H1 (cell line): ENCODE measurements at regions not wholly inside any gene's neighbourhood (a gene's known extent, or its start where the extent isn't known, plus 50 kb on each side); places are given as distances from the start of the nearest gene placed in this dataset.

Experiments used
- CTCF ChIA-PET: fragments of 300-600 bp; sonication (Branson Sonifier 250); formaldehyde crosslinking; loops from one replicate; lab custom pipeline; 2021; ENCODE audit not compliant: partially characterized antibody; lab: Charles Lee
- POLR2A ChIA-PET: fragments of 300-600 bp; sonication (Branson Sonifier 250); formaldehyde crosslinking; loops from one replicate; lab custom pipeline; 2021; ENCODE audit warnings: inconsistent platforms; ENCODE audit not compliant: partially characterized antibody; lab: Charles Lee
- DNase-seq, 2 experiments: peaks; one replicate each; pipeline versions ENCODE4 v3.0.0 to v3.0.0-alpha.2; 2010 to 2022; ENCODE audit warnings: low spot score in 2 of 2, low read depth in 1 of 2, mixed read lengths in 1 of 2
- FAIRE-seq: peaks from 2 replicates; lab custom pipeline; 2011; peaks lifted over from hg19 to GRCh38; lab: Jason Lieb, UNC
- H2AFZ ChIP-seq: 2 replicates; pipeline ENCODE4 v1.8.1; 2012; ENCODE audit warnings: low read length, inconsistent platforms
- H2AK5ac ChIP-seq: 2 replicates; pipeline ENCODE4 v1.6.1; 2013; ENCODE audit warnings: low read depth, low read length
- H2BK120ac ChIP-seq: replicated peaks from 2 replicates; pipeline ENCODE3; 2013; ENCODE audit warnings: low read depth, low read length, inconsistent platforms
- H2BK12ac ChIP-seq: 2 replicates; pipeline ENCODE4 v1.6.1; 2013; ENCODE audit warnings: low read depth, low read length
- H2BK15ac ChIP-seq: 2 replicates; pipeline ENCODE4 v1.6.1; 2013; ENCODE audit warnings: low read length
- H2BK20ac ChIP-seq: 2 replicates; pipeline ENCODE4 v1.6.1; 2013; ENCODE audit warnings: low read length
- H2BK5ac ChIP-seq: 2 replicates; pipeline ENCODE4 v1.6.1; 2013; ENCODE audit warnings: low read depth, low read length
- H3K14ac ChIP-seq: 2 replicates; pipeline ENCODE4 v1.6.1; 2013; ENCODE audit warnings: inconsistent platforms; ENCODE audit not compliant: insufficient read length
- H3K18ac ChIP-seq: 2 replicates; pipeline ENCODE4 v1.6.1; 2013; ENCODE audit warnings: low read length; ENCODE audit errors: extremely low read depth
- H3K23ac ChIP-seq: 2 replicates; pipeline ENCODE4 v1.6.1; 2013; ENCODE audit warnings: inconsistent platforms; ENCODE audit not compliant: insufficient read length
- H3K23me2 ChIP-seq: 2 replicates; pipeline ENCODE4 v1.6.1; 2013; ENCODE audit warnings: low read depth, low read length
- H3K27ac ChIP-seq: 2 replicates; pipeline ENCODE4 v1.6.1; 2011; ENCODE audit warnings: low read depth, low read length, inconsistent platforms
- H3K27me3 ChIP-seq, 4 experiments: replicated peaks in 1 of 4; 1 replicate in 1 of 4; 2 replicates in 3 of 4; pipeline versions ENCODE4 v1.6.1 to v1.8.1; 2011 to 2013; ENCODE audit warnings: low read length in 3 of 4, mild to moderate bottlenecking in 3 of 4, inconsistent platforms in 2 of 4, mixed read lengths in 2 of 4, moderate library complexity in 1 of 4; ENCODE audit not compliant: control insufficient read depth in 3 of 4, insufficient read depth in 3 of 4; ENCODE audit errors: extremely low read depth in 1 of 4
- H3K36me3 ChIP-seq, 4 experiments: 2 replicates each; pipeline versions ENCODE4 v1.6.1 to v1.8.1; 2011 to 2013; ENCODE audit warnings: mild to moderate bottlenecking in 4 of 4, low read length in 3 of 4, moderate library complexity in 2 of 4, control low read depth in 1 of 4, inconsistent platforms in 1 of 4; ENCODE audit not compliant: insufficient read depth in 4 of 4, control insufficient read depth in 2 of 4
- H3K4ac ChIP-seq: replicated peaks from 2 replicates; pipeline ENCODE3; 2013; ENCODE audit warnings: low read length, low read depth, mixed read lengths, inconsistent platforms; ENCODE audit not compliant: insufficient read length
- H3K4me1 ChIP-seq, 4 experiments: replicated peaks in 1 of 4; 1 replicate in 1 of 4; 2 replicates in 3 of 4; pipeline versions ENCODE4 v1.6.1 to v1.8.1; 2011 to 2013; ENCODE audit warnings: low read length in 3 of 4, inconsistent platforms in 2 of 4, mixed read lengths in 1 of 4; ENCODE audit not compliant: insufficient read depth in 4 of 4, control insufficient read depth in 3 of 4
- H3K4me2 ChIP-seq, 2 experiments: 2 replicates each; pipeline versions ENCODE4 v1.6.1 to v1.8.1; 2011 to 2013; ENCODE audit warnings: low read depth in 2 of 2, low read length in 2 of 2, control low read depth in 1 of 2, inconsistent platforms in 1 of 2, mild to moderate bottlenecking in 1 of 2; ENCODE audit not compliant: insufficient read depth in 1 of 2
- H3K4me3 ChIP-seq, 4 experiments: fragments of 200-600, 300-600 bp in 1 of 4; sonication (generic), shearing (Covaris generic), sonication (Bioruptor Twin) in 1 of 4; 2 replicates each; pipeline versions ENCODE4 v1.5.1 to v1.8.1; 2011 to 2016; ENCODE audit warnings: low read length in 4 of 4, low read depth in 3 of 4, control low read depth in 2 of 4, inconsistent platforms in 2 of 4, mild to moderate bottlenecking in 2 of 4, mixed read lengths in 1 of 4, moderate library complexity in 1 of 4; ENCODE audit not compliant: insufficient read depth in 2 of 4; ENCODE audit errors: extremely low read depth in 1 of 4
- H3K56ac ChIP-seq: replicated peaks from 2 replicates; pipeline ENCODE3; 2013; ENCODE audit warnings: low read depth, mild to moderate bottlenecking, mixed read lengths, low read length, inconsistent platforms; ENCODE audit not compliant: insufficient read length
- H3K79me1 ChIP-seq: 2 replicates; pipeline ENCODE4 v1.6.1; 2013; ENCODE audit warnings: low read depth, low read length, control low read depth
- H3K79me2 ChIP-seq, 2 experiments: 2 replicates each; pipeline versions ENCODE4 v1.6.1 to v1.8.1; 2012 to 2013; ENCODE audit warnings: low read length in 2 of 2, mild to moderate bottlenecking in 2 of 2, inconsistent platforms in 1 of 2; ENCODE audit not compliant: insufficient read depth in 2 of 2, control insufficient read depth in 1 of 2
- H3K9ac ChIP-seq, 4 experiments: replicated peaks in 1 of 4; 1 replicate in 1 of 4; 2 replicates in 3 of 4; pipeline versions ENCODE4 v1.6.1 to v1.8.1; 2011 to 2013; ENCODE audit warnings: low read depth in 3 of 4, low read length in 3 of 4, control low read depth in 2 of 4, mild to moderate bottlenecking in 2 of 4, moderate library complexity in 2 of 4, inconsistent platforms in 1 of 4; ENCODE audit errors: extremely low read depth in 1 of 4
- H3K9me3 ChIP-seq, 2 experiments: 2 replicates each; pipeline versions ENCODE4 v1.6.1 to v1.8.1; 2012 to 2013; ENCODE audit warnings: mild to moderate bottlenecking in 2 of 2, moderate library complexity in 2 of 2, control low read depth in 1 of 2, inconsistent platforms in 1 of 2, low read depth in 1 of 2, low read length in 1 of 2, mixed read lengths in 1 of 2; ENCODE audit not compliant: insufficient read depth in 2 of 2
- H4K20me1 ChIP-seq, 2 experiments: replicated peaks in 1 of 2; 2 replicates each; pipeline versions ENCODE3 to v1.8.1; 2011 to 2013; ENCODE audit warnings: inconsistent platforms in 2 of 2, low read length in 2 of 2, mild to moderate bottlenecking in 1 of 2; ENCODE audit not compliant: insufficient read depth in 2 of 2, control insufficient read depth in 1 of 2
- H4K5ac ChIP-seq: 2 replicates; pipeline ENCODE4 v1.6.1; 2013; ENCODE audit warnings: low read length, low read depth, mixed read lengths, inconsistent platforms; ENCODE audit not compliant: insufficient read length
- H4K8ac ChIP-seq: 2 replicates; pipeline ENCODE4 v1.8.0; 2013; ENCODE audit warnings: mild to moderate bottlenecking, moderate library complexity, low read length, inconsistent platforms; ENCODE audit not compliant: insufficient read depth; ENCODE audit errors: extremely low read depth
- H4K91ac ChIP-seq: replicated peaks from 2 replicates; pipeline ENCODE3; 2013; ENCODE audit warnings: low read length, mixed read lengths, inconsistent platforms; ENCODE audit not compliant: insufficient read length
- PHF8 ChIP-seq: fragments of 200-600 bp; sonication (generic); conservative IDR thresholded peaks from 2 replicates; pipeline ENCODE4 v1.7.1; 2012; ENCODE audit warnings: low read depth, mild to moderate bottlenecking, inconsistent platforms, low read length, moderate library complexity
- SP4 ChIP-seq: IDR thresholded peaks from 2 replicates; pipeline ENCODE4 v1.6.1; 2012; ENCODE audit warnings: low read length, inconsistent platforms
- WGBS, 2 experiments: shearing (Covaris generic) in 1 of 2; methylation state at CpG; one replicate each; pipeline versions ENCODE4 v1.1.6 to v1.1.7; 2013 to 2015; ENCODE audit warnings: low lambda C conversion rate in 2 of 2, mixed read lengths in 2 of 2, inconsistent platforms in 1 of 2, low coverage in 1 of 2, missing lambda C conversion rate in 1 of 2; ENCODE audit not compliant: insufficient replicate concordance in 2 of 2, insufficient coverage in 1 of 2, insufficient read length in 1 of 2; ENCODE audit errors: extremely low coverage in 1 of 2, missing lambda C conversion rate in 1 of 2; 5-methylcytosine and 5-hydroxymethylcytosine counted together
- TF ChIP-seq, protein P1 (sequence below), 3 experiments: IDR thresholded peaks; 1 replicate in 2 of 3; 2 replicates in 1 of 3; pipeline versions ENCODE4 v1.5.1 to v1.6.1; 2011; ENCODE audit warnings: low read length in 3 of 3, mild to moderate bottlenecking in 3 of 3, inconsistent platforms in 2 of 3, low read depth in 1 of 3, moderate library complexity in 1 of 3; ENCODE audit not compliant: insufficient read depth in 1 of 3; ENCODE audit errors: control extremely low read depth in 1 of 3

- H3K9me3 ChIP-seq = peaks cover 71 to 91% of the 10 kb centered on the region in 2 experiments
- TF ChIP-seq, protein P1, sequence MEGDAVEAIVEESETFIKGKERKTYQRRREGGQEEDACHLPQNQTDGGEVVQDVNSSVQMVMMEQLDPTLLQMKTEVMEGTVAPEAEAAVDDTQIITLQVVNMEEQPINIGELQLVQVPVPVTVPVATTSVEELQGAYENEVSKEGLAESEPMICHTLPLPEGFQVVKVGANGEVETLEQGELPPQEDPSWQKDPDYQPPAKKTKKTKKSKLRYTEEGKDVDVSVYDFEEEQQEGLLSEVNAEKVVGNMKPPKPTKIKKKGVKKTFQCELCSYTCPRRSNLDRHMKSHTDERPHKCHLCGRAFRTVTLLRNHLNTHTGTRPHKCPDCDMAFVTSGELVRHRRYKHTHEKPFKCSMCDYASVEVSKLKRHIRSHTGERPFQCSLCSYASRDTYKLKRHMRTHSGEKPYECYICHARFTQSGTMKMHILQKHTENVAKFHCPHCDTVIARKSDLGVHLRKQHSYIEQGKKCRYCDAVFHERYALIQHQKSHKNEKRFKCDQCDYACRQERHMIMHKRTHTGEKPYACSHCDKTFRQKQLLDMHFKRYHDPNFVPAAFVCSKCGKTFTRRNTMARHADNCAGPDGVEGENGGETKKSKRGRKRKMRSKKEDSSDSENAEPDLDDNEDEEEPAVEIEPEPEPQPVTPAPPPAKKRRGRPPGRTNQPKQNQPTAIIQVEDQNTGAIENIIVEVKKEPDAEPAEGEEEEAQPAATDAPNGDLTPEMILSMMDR (IDR thresholded peaks at IDR 0.05; ENCODE audit: control extremely low read depth in 1 of 3, insufficient read depth in 1 of 3, low read depth in 1 of 3, low read length in 3 of 3) = no peak
- TF ChIP-seq PHF8 (no peak), SP4 (no peak)
- TF ChIP-seq, all 59 proteins: peak for 0
- Histone ChIP-seq H4K20me1 (no peaks in the 10 kb centered on the region), H3K23me2 (no peaks in the 10 kb centered on the region), H3K23ac (no peak overlapping the region), H3K79me2 (no peaks in the 10 kb centered on the region), H4K8ac (no peak overlapping the region), H3K36me3 (no peaks in the 10 kb centered on the region), H3K56ac (no peak overlapping the region), H3K18ac (no peak overlapping the region), H3K79me1 (no peaks in the 10 kb centered on the region), H3K9ac (no peak overlapping the region), H3K27ac (no peak overlapping the region), H2BK12ac (no peak overlapping the region), H2BK120ac (no peak overlapping the region), H2AK5ac (no peak overlapping the region), H3K4me3 (no peak overlapping the region), H4K5ac (no peak overlapping the region), H3K14ac (no peak overlapping the region), H2BK15ac (no peak overlapping the region), H3K4me2 (no peak overlapping the region), H2AFZ (no peak overlapping the region), H2BK5ac (no peak overlapping the region), H4K91ac (no peak overlapping the region), H3K4ac (no peak overlapping the region), H3K4me1 (no peaks in the 10 kb centered on the region), H3K27me3 (no peaks in the 10 kb centered on the region), H2BK20ac (no peak overlapping the region)
- POLR2A ChIA-PET = interaction anchor here (0.6 kb wide), 1 partner anchor 11 kb away, joined by 3 read pairs; no protein-coding TSS in a partner anchor
- no peak for DNase-seq
- FAIRE-seq = no peak
- CTCF ChIA-PET = interaction anchor here (1.2 kb wide), 1 partner anchor 12 kb away, joined by 3 read pairs; no protein-coding TSS in a partner anchor
- WGBS, 2 experiments = 73% methylated on average over 4 of the region's 4 CpGs; no CpG with 5 or more reads in 1 of the 2 experiments
Observed at GRCh38 chr19:23062921-23063320, 53.9 kb upstream of the ZNF730 start.
